Upper lobe of right lung (tissue), 1 donor: ENCODE measurements at regions not wholly inside any gene's neighbourhood (a gene's known extent, or its start where the extent isn't known, plus 50 kb on each side); places are given as distances from the start of the nearest gene placed in this dataset.

Source experiments
- ATAC-seq: fragments of 200-7000 bp; cut with Tn5 transposase; one replicate; pipeline ENCODE4 v1.9.1; 2020; ENCODE audit warnings: mild to moderate bottlenecking, moderate library complexity
- DNase-seq: peaks from one replicate; pipeline ENCODE4 v3.0.0-alpha.2; 2020
- H3K27ac ChIP-seq: fragments of 200-600 bp; one replicate; pipeline ENCODE4 v1.8.0; 2022
- H3K27me3 ChIP-seq: fragments of 200-600 bp; one replicate; pipeline ENCODE4 v1.8.0; 2022; ENCODE audit warnings: mild to moderate bottlenecking
- H3K36me3 ChIP-seq: fragments of 200-600 bp; one replicate; pipeline ENCODE4 v1.8.0; 2022
- H3K4me1 ChIP-seq: fragments of 200-600 bp; one replicate; pipeline ENCODE4 v1.8.0; 2022
- H3K4me3 ChIP-seq: fragments of 200-600 bp; one replicate; pipeline ENCODE4 v1.8.0; 2022; ENCODE audit warnings: mild to moderate bottlenecking
- H3K9me3 ChIP-seq: fragments of 200-600 bp; one replicate; pipeline ENCODE4 v1.8.0; 2022
- CTCF ChIP-seq: fragments of 200-600 bp; IDR thresholded peaks from one replicate; pipeline ENCODE4 v1.8.0; 2022; ENCODE audit warnings: antibody characterized with exemption
- intact Hi-C: fragments of 100-400 bp; cut with DNase I; formaldehyde crosslinking; loops from one replicate; pipeline ENCODE4 v1.11.0; 2022
- donor health status: DM: no; HTN: yes; CAD: no; lungs with severe emphysema.

GRCh38 chr2:63775191-63775590 is 66.5 kb upstream of the UGP2 start:
- intact Hi-C loops = no loop called here

GRCh38 chr2:63776382-63776781 is 65.3 kb upstream of the UGP2 start:
- Histone ChIP-seq H3K27me3 (no peaks in the 10 kb centered on the region), H3K9me3 (no peaks in the 10 kb centered on the region), H3K4me1 (no peaks in the 10 kb centered on the region), H3K36me3 (no peaks in the 10 kb centered on the region), H3K4me3 (no peak overlapping the region), H3K27ac (no peak overlapping the region)
- intact Hi-C loops = no loop called here
- ATAC-seq = no peak
- no peak for DNase-seq
- TF ChIP-seq CTCF = no peak

More at GRCh38 chr2:63775191-63775590, 66.5 kb upstream of the UGP2 start:
- DNase-seq (no peak), ATAC-seq (no peak)
- H3K36me3 ChIP-seq = no peaks in the 10 kb centered on the region
- no peak for TF ChIP-seq CTCF
- H3K4me1 ChIP-seq = no peaks in the 10 kb centered on the region
- no peaks in the 10 kb centered on the region for H3K27me3 ChIP-seq
- no peaks in the 10 kb centered on the region for H3K9me3 ChIP-seq
- H3K27ac ChIP-seq = no peak overlapping the region
- no peak overlapping the region for H3K4me3 ChIP-seq

- DNase-seq = no peak
- Histone ChIP-seq H3K9me3 (no peaks in the 10 kb centered on the region), H3K4me1 (no peaks in the 10 kb centered on the region), H3K36me3 (no peaks in the 10 kb centered on the region), H3K27me3 (no peaks in the 10 kb centered on the region), H3K27ac (no peak overlapping the region), H3K4me3 (no peak overlapping the region)
- intact Hi-C loops = no loop called here
- TF ChIP-seq CTCF = no peak
- ATAC-seq = no peak
Observed at GRCh38 chr2:63777816-63778215, 63.9 kb upstream of the UGP2 start.

GRCh38 chr2:63778391-63778790 is 63.3 kb upstream of the UGP2 start:
- H3K4me3 ChIP-seq = no peak overlapping the region
- DNase-seq (no peak), ATAC-seq (no peak)
- H3K9me3 ChIP-seq = no peaks in the 10 kb centered on the region
- no peak overlapping the region for H3K27ac ChIP-seq
- H3K4me1 ChIP-seq = no peaks in the 10 kb centered on the region
- no peak for TF ChIP-seq CTCF
- H3K27me3 ChIP-seq = no peaks in the 10 kb centered on the region
- no peaks in the 10 kb centered on the region for H3K36me3 ChIP-seq
- intact Hi-C loops = no loop called here

- Histone ChIP-seq H3K9me3 (no peaks in the 10 kb centered on the region), H3K27ac (no peak overlapping the region), H3K4me1 (no peaks in the 10 kb centered on the region), H3K36me3 (no peaks in the 10 kb centered on the region), H3K27me3 (no peaks in the 10 kb centered on the region), H3K4me3 (no peak overlapping the region)
- no peak for DNase-seq
- no peak for ATAC-seq
- intact Hi-C loops = no loop called here
- no peak for TF ChIP-seq CTCF
Observed at GRCh38 chr2:63780518-63781155, 61.1 kb upstream of the UGP2 start.

GRCh38 chr2:63784461-63784860 is 57.2 kb upstream of the UGP2 start:
- no peak overlapping the region for H3K4me3 ChIP-seq
- ATAC-seq (no peak), DNase-seq (no peak)
- H3K9me3 ChIP-seq = no peaks in the 10 kb centered on the region
- H3K4me1 ChIP-seq = no peaks in the 10 kb centered on the region
- H3K36me3 ChIP-seq = no peaks in the 10 kb centered on the region
- H3K27me3 ChIP-seq = no peaks in the 10 kb centered on the region
- TF ChIP-seq CTCF = no peak
- no peak overlapping the region for H3K27ac ChIP-seq
- intact Hi-C loops = no loop called here
